ENCODE measurements at regions not wholly inside any gene's neighbourhood (a gene's known extent, or its start where the extent isn't known, plus 50 kb on each side); places are given as distances from the start of the nearest gene placed in this dataset.

DNA sequence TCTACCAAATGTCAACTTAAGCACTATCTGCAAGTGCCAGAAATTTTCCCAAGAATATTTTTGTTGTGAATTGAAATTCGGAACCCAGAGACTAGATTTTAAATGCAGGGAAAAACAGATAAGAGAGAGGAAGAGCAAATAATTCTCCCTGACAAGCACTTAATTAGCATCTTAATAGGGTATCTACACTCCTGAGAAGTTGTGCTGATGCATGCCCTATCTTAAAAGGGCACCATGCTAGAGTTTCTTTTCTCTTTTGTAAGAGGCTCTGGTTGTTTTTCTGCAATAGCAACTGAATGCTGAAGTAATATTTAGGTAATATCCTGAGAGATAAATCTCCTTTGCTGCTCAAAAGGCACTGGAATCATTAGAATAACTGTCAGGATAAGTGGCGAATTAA is 139.9 kb upstream of the UGT8 start:
- TF ChIP-seq CTCF (IDR thresholded peaks at IDR 0.05; ENCODE audit: control extremely low read depth, extremely low read depth): no peak
- Histone ChIP-seq H3K36me3 (ENCODE audit: control insufficient read depth in 4 of 4, insufficient read depth in 4 of 4, low read length in 4 of 4) (no peaks in the 10 kb centered on the region), H3K9ac (ENCODE audit: insufficient read depth in 1 of 2, low read length in 2 of 2) (no peak overlapping the region), H3K9me3 (ENCODE audit: control insufficient read depth in 4 of 4, insufficient read depth in 3 of 4, low read length in 3 of 4) (no peaks in the 10 kb centered on the region), H3K4me1 (ENCODE audit: control insufficient read depth in 5 of 5, insufficient read depth in 5 of 5, low read length in 5 of 5) (no peaks in the 10 kb centered on the region), H3K27me3 (ENCODE audit: control insufficient read depth in 3 of 3, insufficient read depth in 3 of 3, low read length in 2 of 3) (no peaks in the 10 kb centered on the region), H3K27ac (ENCODE audit: low read depth in 1 of 2, low read length in 1 of 2) (no peak overlapping the region), H3K4me3 (no peak overlapping the region)
- DNase-seq: no peak
- ATAC-seq (ENCODE audit: insufficient read depth, low FRiP score): no peak
- WGBS, 2 donors: 69 to 79% methylated on average over 2 of the region's 2 CpGs

- no peak for TF ChIP-seq CTCF (IDR thresholded peaks at IDR 0.05; ENCODE audit: control extremely low read depth, extremely low read depth)
- Histone ChIP-seq H3K36me3 (ENCODE audit: control insufficient read depth in 4 of 4, insufficient read depth in 4 of 4, low read length in 4 of 4) (no peaks in the 10 kb centered on the region), H3K27ac (ENCODE audit: low read depth in 1 of 2, low read length in 1 of 2) (no peak overlapping the region), H3K27me3 (ENCODE audit: control insufficient read depth in 3 of 3, insufficient read depth in 3 of 3, low read length in 2 of 3) (no peaks in the 10 kb centered on the region), H3K9me3 (ENCODE audit: control insufficient read depth in 4 of 4, insufficient read depth in 3 of 4, low read length in 3 of 4) (no peaks in the 10 kb centered on the region), H3K4me1 (ENCODE audit: control insufficient read depth in 5 of 5, insufficient read depth in 5 of 5, low read length in 5 of 5) (no peaks in the 10 kb centered on the region), H3K4me3 (no peak overlapping the region), H3K9ac (ENCODE audit: insufficient read depth in 1 of 2, low read length in 2 of 2) (no peak overlapping the region)
- no peak for ATAC-seq (ENCODE audit: insufficient read depth, low FRiP score)
- WGBS, 2 donors: 59 to 65% methylated on average over 7 of the region's 7 CpGs
- peak in 1 of 3 donors; percentile 3 for DNase-seq
Measured at GRCh38 chr4:114464726-114465272, 133.8 kb upstream of the UGT8 start.

DNA sequence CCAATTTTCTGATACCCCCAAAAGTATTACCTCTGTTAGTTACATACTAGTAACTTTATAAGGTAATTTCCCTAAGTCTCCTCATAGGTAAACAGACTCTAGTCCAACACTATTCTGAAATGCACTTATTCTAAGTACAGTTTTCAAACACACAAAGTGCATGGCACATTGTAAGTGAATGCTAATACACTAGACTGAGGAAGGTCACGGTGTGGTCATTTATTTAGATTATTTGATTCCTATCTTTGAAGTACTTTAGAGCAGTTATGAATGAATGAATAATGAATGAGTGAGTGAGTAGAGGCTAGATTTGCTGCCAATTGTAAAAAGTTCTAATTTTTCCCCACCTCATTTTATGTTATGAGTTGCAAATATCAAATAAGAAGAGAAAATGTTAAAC is 132.8 kb upstream of the UGT8 start:
- Histone ChIP-seq H3K27me3 (ENCODE audit: control insufficient read depth in 3 of 3, insufficient read depth in 3 of 3, low read length in 2 of 3) (no peaks in the 10 kb centered on the region), H3K9me3 (ENCODE audit: control insufficient read depth in 4 of 4, insufficient read depth in 3 of 4, low read length in 3 of 4) (no peaks in the 10 kb centered on the region), H3K27ac (ENCODE audit: low read depth in 1 of 2, low read length in 1 of 2) (no peak overlapping the region), H3K4me1 (ENCODE audit: control insufficient read depth in 5 of 5, insufficient read depth in 5 of 5, low read length in 5 of 5) (no peaks in the 10 kb centered on the region), H3K4me3 (no peak overlapping the region), H3K9ac (ENCODE audit: insufficient read depth in 1 of 2, low read length in 2 of 2) (no peak overlapping the region), H3K36me3 (ENCODE audit: control insufficient read depth in 4 of 4, insufficient read depth in 4 of 4, low read length in 4 of 4) (no peaks in the 10 kb centered on the region)
- TF ChIP-seq CTCF (IDR thresholded peaks at IDR 0.05; ENCODE audit: control extremely low read depth, extremely low read depth): no peak
- no peak for DNase-seq
- 54 to 75% methylated on average over 1 of the region's 1 CpG for WGBS, 2 donors
- ATAC-seq (ENCODE audit: insufficient read depth, low FRiP score): no peak

DNA sequence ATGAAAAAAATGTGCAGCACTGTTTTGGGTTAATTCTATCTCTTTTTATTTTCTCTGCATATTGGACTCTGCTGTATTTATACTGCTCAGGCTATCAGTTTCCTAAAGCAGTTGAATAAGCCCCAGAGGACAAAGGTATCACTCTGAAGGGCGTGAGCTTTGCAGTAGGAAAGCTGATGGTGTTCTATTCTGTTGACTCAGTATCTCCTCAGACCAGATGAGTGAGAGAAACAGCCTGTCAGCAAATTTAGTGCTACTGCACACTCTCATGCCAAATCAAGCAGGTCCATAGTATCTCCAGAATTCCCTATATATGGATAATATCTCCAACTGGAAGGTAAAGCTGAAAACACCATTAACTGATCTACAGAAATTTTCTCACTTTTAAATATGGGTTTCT is 132.3 kb upstream of the UGT8 start:
- TF ChIP-seq CTCF (IDR thresholded peaks at IDR 0.05; ENCODE audit: control extremely low read depth, extremely low read depth): no peak
- Histone ChIP-seq H3K36me3 (ENCODE audit: control insufficient read depth in 4 of 4, insufficient read depth in 4 of 4, low read length in 4 of 4) (no peaks in the 10 kb centered on the region), H3K9me3 (ENCODE audit: control insufficient read depth in 4 of 4, insufficient read depth in 3 of 4, low read length in 3 of 4) (no peaks in the 10 kb centered on the region), H3K27ac (ENCODE audit: low read depth in 1 of 2, low read length in 1 of 2) (no peak overlapping the region), H3K9ac (ENCODE audit: insufficient read depth in 1 of 2, low read length in 2 of 2) (no peak overlapping the region), H3K4me1 (ENCODE audit: control insufficient read depth in 5 of 5, insufficient read depth in 5 of 5, low read length in 5 of 5) (no peaks in the 10 kb centered on the region), H3K4me3 (no peak overlapping the region), H3K27me3 (ENCODE audit: control insufficient read depth in 3 of 3, insufficient read depth in 3 of 3, low read length in 2 of 3) (no peaks in the 10 kb centered on the region)
- ATAC-seq (ENCODE audit: insufficient read depth, low FRiP score) (no peak), DNase-seq (no peak)
- WGBS, 2 donors: 64 to 74% methylated on average over 1 of the region's 1 CpG

All from lung (tissue), 11 donors.